ENCODE measurements at regions not wholly inside any gene's neighbourhood (a gene's known extent, or its start where the extent isn't known, plus 50 kb on each side); places are given as distances from the start of the nearest gene placed in this dataset.

DNA sequence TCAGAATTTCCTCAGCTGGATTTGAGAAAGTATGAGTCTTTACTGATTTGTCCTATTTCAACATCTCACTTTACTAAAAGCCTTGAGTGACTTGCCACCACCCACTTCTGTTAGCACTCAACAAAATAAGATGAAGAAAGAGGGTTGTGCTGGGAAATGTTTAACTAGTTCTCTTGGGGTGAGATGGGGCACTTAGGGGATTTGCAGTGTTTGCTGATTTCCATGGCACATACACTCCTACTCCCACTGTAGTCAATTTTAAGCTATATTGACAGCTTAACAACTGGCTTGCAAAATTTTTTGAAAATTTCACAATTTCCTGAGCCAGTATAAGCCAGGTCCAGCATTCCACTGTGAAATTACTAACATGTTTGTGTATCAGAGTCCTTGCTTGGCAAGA is 463.1 kb upstream of the ARHGEF26 start:
- DNase-seq (ENCODE audit: low spot score): no peak

GRCh38 chr3:153666991-153667740 is 454.0 kb upstream of the ARHGEF26 start:
- no peak for DNase-seq (ENCODE audit: low spot score)

DNA sequence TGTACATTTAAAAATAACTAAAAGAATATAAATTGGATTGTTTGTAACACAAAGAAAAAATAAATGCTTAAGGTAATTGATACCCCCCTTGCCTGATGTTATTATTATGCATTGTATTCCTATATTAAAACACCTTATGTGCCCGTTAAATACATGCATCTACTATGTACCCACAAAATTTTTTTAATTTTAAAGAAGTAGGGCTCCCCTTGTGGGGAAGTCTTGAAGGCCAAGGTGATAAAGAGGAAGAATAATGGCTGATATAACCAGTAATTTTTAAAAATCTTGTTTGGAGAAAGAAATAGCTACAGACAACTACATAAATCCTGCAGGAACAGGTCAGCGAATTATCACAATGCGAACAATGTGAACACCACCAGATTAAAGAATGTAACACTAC is 451.7 kb upstream of the ARHGEF26 start:
- no peak for DNase-seq (ENCODE audit: low spot score)

- no peak for DNase-seq (ENCODE audit: low spot score)
Observed at GRCh38 chr3:153670577-153670976, 450.6 kb upstream of the ARHGEF26 start.

DNA sequence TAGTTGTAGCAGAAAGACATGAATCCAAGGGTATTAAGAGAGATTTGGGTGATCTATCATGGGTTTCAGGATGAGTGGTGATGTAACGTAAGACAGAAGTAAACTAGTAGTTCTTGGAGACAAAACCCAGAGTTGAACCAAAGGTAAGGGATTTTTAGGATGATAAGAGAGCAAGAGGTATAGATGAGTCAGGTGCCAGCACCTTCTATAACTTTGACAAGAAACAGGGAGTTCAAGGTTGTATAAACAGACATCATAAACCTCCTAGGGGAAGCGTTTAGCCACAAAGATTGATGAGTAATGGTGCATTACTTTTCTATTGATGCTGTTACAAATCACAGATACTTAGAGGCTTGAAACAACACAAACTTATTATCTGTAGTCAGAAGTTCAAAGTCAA is 447.3 kb upstream of the ARHGEF26 start:
- DNase-seq (ENCODE audit: low spot score): no peak

DNA sequence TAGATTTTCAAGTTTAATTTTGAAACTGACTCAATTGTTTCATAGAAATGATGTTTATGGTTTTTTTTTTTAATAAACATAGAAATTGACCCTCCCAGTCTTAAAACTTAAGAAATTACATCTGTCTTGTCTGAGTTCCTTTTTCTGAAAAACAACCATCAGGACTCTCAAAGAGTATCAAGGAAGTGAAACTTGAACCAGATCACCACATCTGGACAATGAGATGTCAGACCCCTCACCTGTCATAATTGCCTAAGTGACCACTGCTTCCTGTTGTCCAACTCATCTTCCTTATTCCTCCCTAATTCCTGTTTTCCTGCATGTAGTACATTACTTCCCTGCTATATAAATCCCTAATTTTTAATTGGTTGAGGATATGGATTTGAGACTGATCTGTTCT is 441.5 kb upstream of the ARHGEF26 start:
- DNase-seq (ENCODE audit: low spot score): no peak

DNA sequence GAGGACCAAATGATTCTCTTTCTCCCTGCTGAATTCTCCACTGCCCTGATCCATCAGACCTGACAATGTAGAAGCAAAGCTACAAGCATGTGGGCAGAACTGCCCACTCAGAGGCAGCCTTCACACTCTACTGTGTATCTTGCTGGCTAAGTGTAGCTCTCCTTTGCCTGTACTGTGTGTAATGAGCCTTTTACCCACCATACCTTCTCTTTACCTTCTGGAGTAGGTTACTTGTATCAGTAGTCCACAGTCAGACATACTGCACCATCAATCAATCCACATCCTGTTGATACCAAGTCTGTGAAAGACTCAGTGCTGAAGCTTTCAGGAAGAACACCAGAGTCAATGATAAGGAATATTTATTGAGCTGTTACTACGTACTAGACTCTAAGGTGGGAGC is 440.7 kb upstream of the ARHGEF26 start:
- DNase-seq (ENCODE audit: low spot score): no peak

GRCh38 chr3:153681057-153681456 is 440.1 kb upstream of the ARHGEF26 start:
- DNase-seq (ENCODE audit: low spot score): no peak

- no peak for DNase-seq (ENCODE audit: low spot score)
Observed at GRCh38 chr3:153688301-153689120, 432.7 kb upstream of the ARHGEF26 start.

- DNase-seq (ENCODE audit: low spot score): no peak
Observed at GRCh38 chr3:153693207-153693606, 428.0 kb upstream of the ARHGEF26 start.

- no peak for DNase-seq (ENCODE audit: low spot score)
Observed at GRCh38 chr3:153702106-153702505, 419.1 kb upstream of the ARHGEF26 start.

DNA sequence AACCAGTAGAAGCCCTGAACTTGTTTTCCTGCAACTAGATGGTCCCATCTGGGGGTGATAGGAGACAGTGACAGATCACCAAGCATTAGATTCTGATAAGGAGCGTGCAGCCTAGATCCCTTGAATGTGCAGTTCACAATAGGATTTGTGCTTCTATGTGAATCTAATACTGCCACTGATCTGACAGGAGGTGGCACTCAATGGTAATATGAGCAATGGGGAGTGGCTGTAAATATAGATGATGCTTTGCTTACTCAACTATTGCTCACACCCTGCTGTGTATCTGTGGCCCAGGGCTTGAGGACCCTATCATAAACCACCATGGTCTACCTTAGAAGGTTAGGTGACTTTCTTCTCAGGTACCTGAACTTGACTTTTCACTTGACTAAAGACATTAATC is 417.1 kb upstream of the ARHGEF26 start:
- DNase-seq (ENCODE audit: low spot score): no peak

DNA sequence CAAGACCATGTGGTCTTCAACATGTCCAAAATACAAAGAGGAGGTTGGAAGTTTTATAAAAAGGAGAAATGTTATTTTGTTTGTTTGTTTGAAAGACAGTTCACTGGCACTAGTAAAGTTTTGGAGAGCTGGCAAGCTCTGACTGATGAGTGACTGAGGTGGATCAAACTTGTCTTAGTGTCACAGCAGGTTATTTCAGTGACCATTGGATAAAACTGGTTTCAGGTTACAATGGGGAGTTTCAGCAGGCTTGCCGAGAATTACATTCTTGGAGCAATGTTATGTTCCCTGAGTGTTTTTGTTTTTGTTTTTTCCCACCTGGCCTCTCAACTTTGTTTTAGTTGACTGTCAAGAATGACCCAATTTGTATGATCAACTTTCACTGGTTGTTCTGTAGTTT is 414.5 kb upstream of the ARHGEF26 start:
- no peak for DNase-seq (ENCODE audit: low spot score)

DNA sequence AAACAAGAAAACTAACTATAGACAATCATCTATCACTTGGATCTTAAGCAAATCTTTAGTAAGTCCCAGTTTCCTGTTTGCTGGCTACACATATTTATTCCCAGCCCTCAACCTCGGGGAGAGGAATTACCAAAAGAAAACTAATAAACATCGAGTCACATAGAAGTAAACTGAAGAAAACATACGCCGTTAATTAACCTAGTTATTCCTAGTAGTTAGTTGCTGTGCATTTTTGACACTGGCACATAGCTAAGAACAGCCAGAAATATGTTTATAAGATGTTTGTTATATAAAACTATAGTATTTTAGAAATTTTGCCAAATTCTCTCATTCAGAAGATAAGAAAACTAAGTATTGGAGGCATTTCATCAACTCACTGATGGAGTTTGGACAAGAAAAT is 407.2 kb upstream of the ARHGEF26 start:
- DNase-seq (ENCODE audit: low spot score): no peak

GRCh38 chr3:153714588-153715290 is 406.5 kb upstream of the ARHGEF26 start:
- DNase-seq (ENCODE audit: low spot score): no peak

- no peak for DNase-seq (ENCODE audit: low spot score)
Observed at GRCh38 chr3:153722157-153722556, 399.0 kb upstream of the ARHGEF26 start.

DNA sequence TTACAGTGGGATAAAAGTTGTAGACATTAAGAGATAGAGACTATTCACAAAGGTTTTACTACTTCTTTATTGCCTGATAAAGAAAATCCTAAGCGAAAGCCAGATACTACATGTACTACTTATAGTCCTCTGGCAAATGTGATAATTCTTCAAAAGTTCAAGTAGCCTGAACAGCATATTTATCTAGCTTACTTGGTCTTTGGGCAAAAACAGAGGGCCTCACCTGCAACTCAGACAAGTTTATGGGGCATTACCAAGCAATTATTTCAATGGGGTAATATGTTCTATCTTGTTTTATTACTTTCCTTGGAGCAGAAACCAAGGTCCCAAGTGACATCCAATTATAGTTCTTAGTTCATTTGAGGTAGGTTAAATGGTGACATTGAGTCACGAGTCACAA is 390.1 kb upstream of the ARHGEF26 start:
- DNase-seq (ENCODE audit: low spot score): no peak

- DNase-seq (ENCODE audit: low spot score): no peak
Observed at GRCh38 chr3:153734777-153735551, 386.2 kb upstream of the ARHGEF26 start.

DNA sequence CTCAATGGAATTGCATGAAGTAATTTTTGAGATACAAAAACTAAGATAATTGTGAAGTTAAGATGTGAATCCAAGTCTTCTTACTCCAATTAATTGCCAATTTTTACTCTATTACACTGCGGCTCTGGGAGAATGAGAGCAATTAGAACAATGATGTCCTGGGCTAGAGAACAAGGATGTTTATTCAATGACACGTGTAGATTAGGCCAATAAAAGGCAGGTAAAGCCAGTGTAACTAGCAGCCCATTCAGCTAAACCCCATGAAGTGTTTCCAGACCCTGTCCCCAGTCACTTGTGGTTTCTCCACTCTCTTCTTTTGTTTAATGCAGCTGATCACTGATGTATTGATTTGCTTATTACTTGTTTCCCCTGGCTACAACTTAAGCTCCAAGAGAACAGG is 381.1 kb upstream of the ARHGEF26 start:
- no peak for DNase-seq (ENCODE audit: low spot score)

GRCh38 chr3:153744889-153745288 is 376.3 kb upstream of the ARHGEF26 start:
- DNase-seq (ENCODE audit: low spot score): no peak

- DNase-seq (ENCODE audit: low spot score): no peak
Observed at GRCh38 chr3:153746211-153746610, 375.0 kb upstream of the ARHGEF26 start.

DNA sequence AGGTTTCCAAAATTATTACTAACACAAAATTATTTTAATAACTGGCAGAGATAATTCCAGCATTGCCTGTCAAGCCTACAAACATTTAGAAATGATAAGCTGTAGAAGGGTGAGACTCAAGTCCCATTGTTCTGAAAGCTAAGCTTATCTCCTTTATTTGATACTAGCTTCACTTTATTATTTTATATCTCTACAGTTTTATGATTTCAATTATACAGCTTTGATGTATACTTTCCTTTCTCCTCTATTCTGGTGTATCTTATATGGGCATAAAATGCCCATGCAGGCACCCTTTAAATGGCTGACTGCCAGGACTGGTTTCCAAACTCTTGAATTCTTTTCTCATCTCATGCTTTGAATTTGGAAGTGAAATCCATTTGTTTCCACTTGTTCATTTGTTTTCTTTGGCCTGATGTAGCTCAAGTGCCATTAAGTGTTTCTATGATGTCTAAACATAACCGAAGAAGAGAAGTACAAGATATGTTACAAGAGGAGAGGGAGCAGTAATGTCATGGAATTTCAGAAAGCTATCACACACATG is 372.1 kb upstream of the ARHGEF26 start:
- DNase-seq (ENCODE audit: low spot score): no peak
